Body of pancreas (tissue), 4 donors: ENCODE measurements at regions not wholly inside any gene's neighbourhood (a gene's known extent, or its start where the extent isn't known, plus 50 kb on each side); places are given as distances from the start of the nearest gene placed in this dataset.

ENCODE experiments used
- ATAC-seq: fragments of 150-250 bp; one replicate; pipeline ENCODE4 v1.9.1; 2016
- DNase-seq, 4 donors: peaks; one replicate each; pipeline ENCODE4 v3.0.0-alpha.2; 2019
- H3K27ac ChIP-seq, 4 donors: fragments of 200-600 bp; sonication (generic); 1 replicate in 3 of 4; 2 replicates in 1 of 4; pipeline versions ENCODE4 v1.5.1 to v1.6.1; 2016 to 2019; ENCODE audit warnings: mild to moderate bottlenecking in 1 of 4, mixed read lengths in 1 of 4, moderate library complexity in 1 of 4
- H3K27me3 ChIP-seq, 2 donors: fragments of 200-600 bp; sonication (generic); one replicate each; pipeline ENCODE4 v1.6.0; 2016; ENCODE audit warnings: mild to moderate bottlenecking in 1 of 2
- H3K36me3 ChIP-seq, 2 donors: fragments of 200-600 bp; sonication (generic); replicated peaks in 1 of 2; 2 replicates each; pipeline ENCODE4 v1.5.1; 2016; ENCODE audit warnings: low read depth in 2 of 2; ENCODE audit not compliant: insufficient read depth in 1 of 2
- H3K4me1 ChIP-seq: fragments of 200-600 bp; sonication (generic); one replicate; pipeline ENCODE4 v1.6.0; 2016
- H3K4me3 ChIP-seq, 2 donors: fragments of 200-600 bp; sonication (generic); 1 replicate in 1 of 2; 2 replicates in 1 of 2; pipeline ENCODE4 v1.5.1; 2016 to 2019
- H3K9me3 ChIP-seq, 3 donors: fragments of 200-600 bp; sonication (generic); 1 replicate in 2 of 3; 2 replicates in 1 of 3; pipeline ENCODE4 v1.5.1; 2016
- CTCF ChIP-seq, 7 experiments: fragments of 450-650 bp in 4 of 7; fragments of 200-600 bp in 3 of 7; sonication (generic) in 3 of 7; IDR thresholded peaks; one replicate each; pipeline ENCODE4 v1.5.1; 2016 to 2019; ENCODE audit warnings: antibody characterized with exemption in 7 of 7
- POLR2A ChIP-seq, 3 donors: fragments of 450-650 bp; IDR thresholded peaks; one replicate each; pipeline ENCODE4 v1.6.1; 2016; ENCODE audit warnings: antibody characterized with exemption in 3 of 3, mild to moderate bottlenecking in 2 of 3
- WGBS, 2 donors: methylation state at CpG; one replicate each; pipeline ENCODE4 v1.1.5; 2017; 5-methylcytosine and 5-hydroxymethylcytosine counted together
- intact Hi-C: fragments of 100-400 bp; cut with DNase I; formaldehyde crosslinking; loops from one replicate; pipeline ENCODE4 v1.15.1; 2023

- H3K36me3 ChIP-seq: no peaks in the 10 kb centered on the region
- H3K4me1 ChIP-seq: no peaks in the 10 kb centered on the region
- H3K27me3 ChIP-seq: no peaks in the 10 kb centered on the region
- H3K27ac ChIP-seq: no peak overlapping the region
- intact Hi-C loops: no loop called here
- ATAC-seq (no peak), DNase-seq (no peak)
- H3K9me3 ChIP-seq: no peaks in the 10 kb centered on the region
- no peak for TF ChIP-seq CTCF (IDR thresholded peaks at IDR 0.05)
- no peak overlapping the region for H3K4me3 ChIP-seq
- WGBS, 2 donors: 31 to 71% methylated on average over 1 of the region's 1 CpG
These were observed 227.6 kb upstream of the MME start for GRCh38 chr3:154852515-154852914.

- intact Hi-C loops: no loop called here
- TF ChIP-seq POLR2A (IDR thresholded peaks at IDR 0.05) (no peak), CTCF (IDR thresholded peaks at IDR 0.05) (no peak)
- Histone ChIP-seq H3K27ac (no peak overlapping the region), H3K9me3 (no peaks in the 10 kb centered on the region), H3K4me3 (no peak overlapping the region), H3K4me1 (no peaks in the 10 kb centered on the region), H3K36me3 (no peaks in the 10 kb centered on the region), H3K27me3 (no peaks in the 10 kb centered on the region)
- DNase-seq (no peak), ATAC-seq (no peak)
These were observed 228.5 kb upstream of the MME start for GRCh38 chr3:154851644-154852043.

- TF ChIP-seq POLR2A (IDR thresholded peaks at IDR 0.05) (no peak), CTCF (IDR thresholded peaks at IDR 0.05) (no peak)
These were observed 229.2 kb upstream of the MME start for GRCh38 chr3:154850921-154851320.

GRCh38 chr3:154849408-154849807, 230.7 kb upstream of the MME start:
- Histone ChIP-seq H3K36me3 (no peaks in the 10 kb centered on the region), H3K27ac (no peak overlapping the region), H3K4me1 (no peaks in the 10 kb centered on the region), H3K4me3 (no peak overlapping the region), H3K27me3 (no peaks in the 10 kb centered on the region), H3K9me3 (no peaks in the 10 kb centered on the region)
- intact Hi-C loops: no loop called here
- TF ChIP-seq POLR2A (IDR thresholded peaks at IDR 0.05): no peak
- TF ChIP-seq CTCF (IDR thresholded peaks at IDR 0.05): no peak
- WGBS, 2 donors: 72 to 74% methylated on average over 2 of the region's 2 CpGs
- ATAC-seq: no peak
- DNase-seq: no peak

More at GRCh38 chr3:154850921-154851320, 229.2 kb upstream of the MME start:
- DNase-seq: no peak
- H3K4me3 ChIP-seq: no peak overlapping the region
- intact Hi-C loops: no loop called here
- no peaks in the 10 kb centered on the region for H3K4me1 ChIP-seq
- no peaks in the 10 kb centered on the region for H3K9me3 ChIP-seq
- no peaks in the 10 kb centered on the region for H3K27me3 ChIP-seq
- H3K36me3 ChIP-seq: no peaks in the 10 kb centered on the region
- ATAC-seq: no peak
- WGBS, 2 donors: 74 to 83% methylated on average over 2 of the region's 2 CpGs
- no peak overlapping the region for H3K27ac ChIP-seq

GRCh38 chr3:154844863-154845262, 235.3 kb upstream of the MME start:
- TF ChIP-seq CTCF (IDR thresholded peaks at IDR 0.05) (no peak), POLR2A (IDR thresholded peaks at IDR 0.05) (no peak)
- Histone ChIP-seq H3K27ac (peak overlapping the region in 1 of 4 donors; percentile 26), H3K36me3 (no peaks in the 10 kb centered on the region), H3K4me3 (no peak overlapping the region), H3K9me3 (no peaks in the 10 kb centered on the region), H3K27me3 (no peaks in the 10 kb centered on the region), H3K4me1 (no peaks in the 10 kb centered on the region)
- intact Hi-C loops: no loop called here
- 34 to 50% methylated on average over 1 of the region's 1 CpG for WGBS, 2 donors
- ATAC-seq (no peak), DNase-seq (no peak)
